Psoas muscle (tissue), 7 donors: ENCODE measurements at regions not wholly inside any gene's neighbourhood (a gene's known extent, or its start where the extent isn't known, plus 50 kb on each side); places are given as distances from the start of the nearest gene placed in this dataset.

Source experiments
- ATAC-seq, 4 donors: fragments of 200-7000 bp; cut with Tn5 transposase; one replicate each; pipeline ENCODE4 v1.9.1; 2020; ENCODE audit warnings: moderate library complexity in 3 of 4, mild to moderate bottlenecking in 2 of 4
- DNase-seq, 2 donors: peaks; one replicate each; pipeline ENCODE4 v3.0.0-alpha.2; 2020
- H3K27ac ChIP-seq: fragments of 200-600 bp; one replicate; pipeline ENCODE4 v1.8.0; 2022
- H3K27me3 ChIP-seq, 3 donors: fragments of 200-600 bp in 1 of 3; one replicate each; pipeline versions ENCODE4 v1.6.1 to v1.8.0; 2013 to 2022; ENCODE audit warnings: low read length in 2 of 3, mild to moderate bottlenecking in 2 of 3, moderate library complexity in 1 of 3; ENCODE audit not compliant: insufficient read depth in 3 of 3
- H3K36me3 ChIP-seq, 2 donors: fragments of 200-600 bp in 1 of 2; one replicate each; pipeline versions ENCODE4 v1.6.1 to v1.8.0; 2013 to 2022; ENCODE audit warnings: low read depth in 1 of 2, mild to moderate bottlenecking in 1 of 2, moderate library complexity in 1 of 2; ENCODE audit not compliant: insufficient read depth in 1 of 2
- H3K4me1 ChIP-seq: fragments of 200-600 bp; one replicate; pipeline ENCODE4 v1.8.0; 2022
- H3K4me3 ChIP-seq: fragments of 200-600 bp; one replicate; pipeline ENCODE4 v1.8.0; 2022; ENCODE audit warnings: mild to moderate bottlenecking
- H3K9me3 ChIP-seq: fragments of 200-600 bp; one replicate; pipeline ENCODE4 v1.8.0; 2022
- CTCF ChIP-seq: fragments of 200-600 bp; IDR thresholded peaks from one replicate; pipeline ENCODE4 v1.8.0; 2022; ENCODE audit warnings: antibody characterized with exemption
- WGBS, 3 donors: extraction: QIAGEN DNeasy Blood & Tissue Kit; methylation state at CpG; one replicate each; pipeline versions ENCODE4 v1.1.6 to v1.1.7; 2013; 5-methylcytosine and 5-hydroxymethylcytosine counted together
- intact Hi-C, 2 donors: fragments of 100-400 bp; cut with DNase I; formaldehyde crosslinking; loops; one replicate each; pipeline versions ENCODE4 v1.11.0 to v1.14.2; 2022
- donor health status: healthy with polysubstance abuse.
- donor health status: DM: no; HTN: no; CAD: no; lungs with moderate emphysema.
- donor health status: Bipolar disorder and iron deficiency.
- donor health status: healthy.
- donor health status: DM: yes; HTN: yes; CAD: no.
- donor health status: DM: no; HTN: no; CAD: no.
- donor health status: DM: yes; HTN: yes; CAD: no.

GRCh38 chr12:53852992-53853391 is 85.6 kb upstream of the HOXC13 start:
- DNase-seq: no peak
- no peaks in the 10 kb centered on the region for H3K4me1 ChIP-seq
- TF ChIP-seq CTCF: no peak
- intact Hi-C loops: no loop called here
- no peaks in the 10 kb centered on the region for H3K9me3 ChIP-seq
- H3K27me3 ChIP-seq: peaks cover 2 to 23% (median 7%) of the 10 kb centered on the region in 3 donors
- H3K27ac ChIP-seq: no peak overlapping the region
- no peak for ATAC-seq
- H3K4me3 ChIP-seq: no peak overlapping the region
- H3K36me3 ChIP-seq: no peaks in the 10 kb centered on the region

GRCh38 chr12:53854701-53855316 is 83.8 kb upstream of the HOXC13 start:
- no peak for TF ChIP-seq CTCF
- H3K4me3 ChIP-seq: no peak overlapping the region
- 48 to 61% (median 51%) methylated on average over 3 of the region's 3 CpGs for WGBS, 3 donors
- no peaks in the 10 kb centered on the region for H3K9me3 ChIP-seq
- no peaks in the 10 kb centered on the region for H3K36me3 ChIP-seq
- peaks cover 2 to 14% (median 3%) of the 10 kb centered on the region in 3 donors for H3K27me3 ChIP-seq
- DNase-seq: no peak
- no peak overlapping the region for H3K27ac ChIP-seq
- no peaks in the 10 kb centered on the region for H3K4me1 ChIP-seq
- no peak for ATAC-seq
- intact Hi-C loops: no loop called here

- TF ChIP-seq CTCF: no peak
Measured at GRCh38 chr12:53856132-53856531, 82.5 kb upstream of the HOXC13 start.

GRCh38 chr12:53857666-53858065 is 81.0 kb upstream of the HOXC13 start:
- H3K27ac ChIP-seq: no peak overlapping the region
- no peak overlapping the region for H3K4me3 ChIP-seq
- intact Hi-C loops: no loop called here
- ATAC-seq: no peak
- peaks cover 0 to 16% (median 4%) of the 10 kb centered on the region in 3 donors for H3K27me3 ChIP-seq
- H3K9me3 ChIP-seq: no peaks in the 10 kb centered on the region
- 64 to 68% (median 65%) methylated on average over 2 of the region's 2 CpGs for WGBS, 3 donors
- no peak for DNase-seq
- no peaks in the 10 kb centered on the region for H3K4me1 ChIP-seq
- TF ChIP-seq CTCF: no peak
- H3K36me3 ChIP-seq: no peaks in the 10 kb centered on the region

More at GRCh38 chr12:53856132-53856531, 82.5 kb upstream of the HOXC13 start:
- H3K4me1 ChIP-seq: no peaks in the 10 kb centered on the region
- peaks cover 0 to 11% (median 3%) of the 10 kb centered on the region in 3 donors for H3K27me3 ChIP-seq
- no peak overlapping the region for H3K27ac ChIP-seq
- DNase-seq: no peak
- intact Hi-C loops: no loop called here
- no peaks in the 10 kb centered on the region for H3K36me3 ChIP-seq
- no peak for ATAC-seq
- no peak overlapping the region for H3K4me3 ChIP-seq
- WGBS, 3 donors: 84 to 91% (median 91%) methylated on average over 5 of the region's 5 CpGs
- no peaks in the 10 kb centered on the region for H3K9me3 ChIP-seq
